NOMO-1 treated with DMSO at 0.1 percent for 48 hours (cell line): ENCODE measurements at regions not wholly inside any gene's neighbourhood (a gene's known extent, or its start where the extent isn't known, plus 50 kb on each side); places are given as distances from the start of the nearest gene placed in this dataset.
A peak's percentile ranks its signal among the peaks of the same experiment; 100 is the strongest.

Experiments used
- DNase-seq: peaks from one replicate; lab custom pipeline; 2025; ENCODE audit not compliant: unreplicated experiment; lab: John Stamatoyannopoulos, UW

DNA sequence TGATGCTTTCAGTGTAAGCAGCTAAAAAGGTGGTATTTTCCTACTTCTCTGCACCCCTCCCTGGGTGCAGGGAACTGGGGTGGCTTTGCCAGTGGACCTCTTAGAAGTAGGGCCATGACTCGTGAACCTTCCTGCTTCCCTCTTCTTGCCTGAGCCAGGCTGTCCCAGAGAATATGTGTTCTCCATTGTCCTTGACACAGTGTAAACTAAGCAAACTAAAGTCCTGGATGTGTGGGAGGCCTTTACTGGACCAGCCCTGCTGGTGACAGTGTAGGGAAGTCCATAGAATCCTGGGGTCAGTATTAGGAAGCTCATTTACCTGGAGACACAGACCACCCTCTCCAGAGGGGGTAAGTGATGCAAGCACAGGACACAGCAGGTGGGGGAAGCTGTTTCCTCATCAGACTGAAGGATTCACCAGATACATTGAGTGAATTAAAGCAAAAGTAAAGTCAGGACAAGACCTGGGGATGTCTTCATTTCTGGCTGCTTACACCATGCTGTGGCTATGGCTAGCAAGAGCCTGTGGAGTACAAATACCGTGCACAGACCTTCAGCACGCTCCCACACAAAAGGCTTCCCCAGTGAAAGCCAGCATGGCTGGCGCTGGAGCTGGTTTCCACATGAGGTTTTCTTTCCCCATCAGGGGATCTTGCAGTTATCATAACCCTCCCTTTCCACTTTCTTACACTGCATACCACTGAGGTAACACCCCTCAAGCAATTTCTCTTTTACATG lies 64.8 kb upstream of the LPP start:
- DNase-seq = no peak

DNA sequence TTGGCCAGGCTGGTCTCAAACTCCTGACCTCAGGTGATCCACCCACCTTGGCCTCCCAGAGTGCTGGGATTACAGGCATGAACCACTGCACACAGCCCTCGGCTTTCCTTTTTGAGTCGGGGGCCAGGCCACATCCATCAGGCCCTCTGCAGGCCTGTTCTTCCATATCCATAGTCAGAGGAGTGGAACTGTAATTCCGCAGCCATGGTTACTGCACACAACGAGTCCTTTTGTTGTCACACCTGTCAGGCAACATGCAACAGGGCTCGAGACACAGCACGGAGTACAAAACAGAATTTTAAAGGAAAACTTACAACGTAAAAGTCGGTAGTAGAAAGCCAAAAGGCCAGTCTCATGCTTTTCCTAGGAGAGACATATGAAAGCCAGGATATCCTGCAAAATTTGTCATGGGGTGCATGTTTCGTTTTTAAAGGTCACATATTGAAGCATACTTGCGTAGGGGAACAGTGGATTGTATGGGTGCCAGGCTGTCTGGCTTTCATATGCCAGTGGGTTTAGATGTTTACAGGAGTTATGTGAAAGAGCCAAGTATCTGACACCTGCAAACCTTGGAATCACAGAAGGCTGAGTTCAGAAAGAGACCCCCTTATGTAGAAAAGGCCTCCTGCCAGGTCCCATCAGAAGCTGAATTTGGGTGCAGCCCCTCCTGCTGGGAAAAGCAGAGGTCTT lies 63.2 kb upstream of the LPP start:
- DNase-seq = no peak

DNA sequence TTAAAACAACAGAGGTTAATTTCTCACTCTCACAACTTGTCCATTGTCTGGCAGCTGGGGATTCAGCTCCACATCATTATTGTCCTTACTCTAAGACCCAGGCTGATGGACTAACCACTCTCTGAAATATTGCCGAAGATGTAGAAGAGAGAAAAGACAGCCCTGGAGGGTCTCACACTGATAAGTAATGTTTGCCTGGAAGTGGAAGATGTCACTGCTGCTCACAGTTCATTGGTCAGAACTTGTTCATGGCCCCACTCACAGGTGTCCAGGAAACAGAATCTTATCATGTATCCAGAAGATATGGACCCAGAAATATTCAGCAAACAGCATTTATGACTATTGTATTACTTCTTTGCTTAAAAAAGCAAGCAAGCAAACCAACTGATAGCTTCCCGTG lies 62.2 kb upstream of the LPP start:
- no peak for DNase-seq

DNA sequence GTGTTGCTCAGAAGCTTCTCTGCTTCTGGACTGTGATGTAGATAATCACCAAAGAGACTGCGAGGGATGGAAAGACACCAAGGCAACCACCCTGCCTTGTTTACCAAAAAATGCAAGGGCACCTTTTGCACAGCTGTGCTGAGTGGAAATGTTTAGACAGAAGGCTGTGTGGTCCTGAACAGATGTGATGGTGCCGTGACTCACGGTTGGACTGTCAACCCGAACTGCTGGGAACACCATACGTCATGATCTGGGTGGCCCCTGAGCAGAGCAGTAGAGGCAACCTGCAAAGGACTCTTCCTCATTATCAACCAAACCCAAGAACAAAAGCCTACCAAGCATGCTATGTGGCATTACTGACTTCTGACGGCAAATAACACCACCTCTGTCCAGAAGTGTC lies 61.3 kb upstream of the LPP start:
- no peak for DNase-seq

DNA sequence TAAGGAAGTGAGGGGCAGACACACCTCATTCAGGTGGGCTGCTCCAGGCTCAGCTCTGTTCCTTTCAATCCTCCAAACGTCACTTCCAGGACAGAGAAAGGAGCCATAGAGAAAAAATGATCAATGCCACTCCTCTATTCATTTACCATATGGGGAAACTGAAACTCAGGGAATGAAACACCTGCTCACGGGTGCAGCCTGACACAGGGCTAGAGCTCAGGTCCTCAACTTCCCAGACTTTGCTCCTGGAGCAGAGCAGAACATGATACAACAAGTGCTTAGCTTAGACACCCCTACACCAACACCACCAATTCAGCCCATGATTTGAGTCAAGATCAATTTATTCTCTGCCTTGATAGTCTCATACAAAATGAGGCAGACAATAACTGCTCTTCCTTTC lies 58.5 kb upstream of the LPP start:
- DNase-seq = no peak

DNA sequence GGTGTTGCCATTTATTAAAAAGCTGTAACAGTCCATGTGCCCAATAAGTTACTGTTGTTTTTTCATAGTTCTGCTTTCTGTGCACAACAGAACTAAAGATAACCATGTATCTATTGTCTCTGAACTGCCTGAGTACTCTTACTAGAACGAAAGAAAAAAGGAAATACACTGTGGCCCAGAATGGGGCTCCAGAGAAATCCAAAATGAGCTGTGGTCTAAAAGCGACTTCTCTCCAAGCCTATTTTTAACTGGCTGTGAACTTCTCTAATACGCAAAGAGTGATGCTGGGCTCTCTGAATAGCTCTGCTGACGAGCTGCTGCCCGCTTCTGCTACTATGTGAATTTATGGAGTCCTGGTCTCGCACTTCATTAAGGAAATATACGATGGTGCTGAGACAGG lies 56.2 kb upstream of the LPP start:
- DNase-seq = peak; percentile 96

DNA sequence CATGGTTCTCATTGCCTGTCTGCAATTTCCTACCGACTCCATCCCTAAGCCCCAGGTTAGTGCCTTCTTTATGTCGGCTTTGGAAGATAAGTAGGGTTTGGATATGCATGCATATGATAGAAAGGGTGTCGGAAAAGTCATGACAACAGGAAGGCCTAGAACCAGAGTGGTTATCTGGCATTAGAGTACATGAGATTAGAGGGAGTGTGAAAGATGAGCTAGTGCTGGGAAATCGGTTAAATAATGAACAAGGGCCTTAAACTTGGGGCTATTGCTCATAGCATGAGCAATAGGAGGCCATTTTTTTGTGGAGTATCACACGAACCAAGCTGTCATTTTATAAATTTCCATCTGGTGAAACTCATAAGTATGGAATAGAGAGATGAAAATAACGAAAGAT lies 54.0 kb upstream of the LPP start:
- DNase-seq = no peak

DNA sequence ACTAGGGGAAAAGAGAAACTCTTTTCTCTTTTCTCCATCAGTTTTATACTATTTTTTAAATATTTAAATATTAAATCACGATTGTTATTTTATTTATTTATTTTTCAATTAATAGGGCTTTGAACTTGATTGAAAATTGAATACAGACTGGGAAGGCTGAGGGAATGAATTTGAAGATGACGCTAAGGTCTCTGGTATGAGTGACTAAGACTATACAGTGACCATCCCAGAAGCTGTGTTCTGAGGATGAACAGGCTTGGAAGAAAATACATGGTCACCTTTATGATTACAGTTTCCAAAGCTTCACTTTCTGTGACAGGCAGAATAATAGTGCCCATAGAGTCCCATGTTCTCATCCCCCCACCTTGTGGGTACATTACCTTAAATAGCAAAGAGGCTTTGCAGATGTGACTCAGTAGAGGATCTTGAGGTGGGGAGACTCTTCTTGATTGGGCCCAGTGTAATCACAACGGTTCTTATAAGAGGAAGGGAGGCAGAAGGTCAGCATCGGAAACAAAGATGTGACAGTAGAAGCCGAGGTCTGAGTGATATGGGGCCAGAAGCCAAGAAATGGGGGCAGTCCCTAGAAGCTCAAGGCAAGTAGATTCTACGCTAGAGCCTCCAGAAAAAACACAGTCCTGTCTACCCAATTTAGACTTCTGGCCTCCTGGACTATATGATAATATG lies 51.0 kb upstream of the LPP start:
- no peak for DNase-seq

DNA sequence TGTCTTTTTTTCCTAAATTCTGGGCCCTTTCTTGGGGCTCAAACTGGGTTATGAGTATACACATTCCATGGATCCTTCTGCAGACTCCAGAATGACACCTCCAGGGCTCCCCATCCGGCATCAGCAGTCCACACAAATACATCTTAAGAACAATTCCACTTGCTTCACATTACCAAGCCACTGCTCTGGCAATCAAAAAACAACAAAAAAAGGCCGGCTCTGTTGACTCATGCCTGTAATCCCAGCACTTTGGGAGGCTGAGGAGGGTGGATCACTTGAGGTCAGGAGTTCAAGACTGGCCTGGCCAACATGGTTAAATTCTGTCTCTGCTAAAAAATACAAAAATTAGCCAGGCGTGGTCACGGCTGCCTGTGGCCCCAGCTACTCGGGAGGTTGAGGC lies 49.9 kb upstream of the LPP start:
- no peak for DNase-seq
